ENCODE measurements at regions not wholly inside any gene's neighbourhood (a gene's known extent, or its start where the extent isn't known, plus 50 kb on each side); places are given as distances from the start of the nearest gene placed in this dataset.

DNA sequence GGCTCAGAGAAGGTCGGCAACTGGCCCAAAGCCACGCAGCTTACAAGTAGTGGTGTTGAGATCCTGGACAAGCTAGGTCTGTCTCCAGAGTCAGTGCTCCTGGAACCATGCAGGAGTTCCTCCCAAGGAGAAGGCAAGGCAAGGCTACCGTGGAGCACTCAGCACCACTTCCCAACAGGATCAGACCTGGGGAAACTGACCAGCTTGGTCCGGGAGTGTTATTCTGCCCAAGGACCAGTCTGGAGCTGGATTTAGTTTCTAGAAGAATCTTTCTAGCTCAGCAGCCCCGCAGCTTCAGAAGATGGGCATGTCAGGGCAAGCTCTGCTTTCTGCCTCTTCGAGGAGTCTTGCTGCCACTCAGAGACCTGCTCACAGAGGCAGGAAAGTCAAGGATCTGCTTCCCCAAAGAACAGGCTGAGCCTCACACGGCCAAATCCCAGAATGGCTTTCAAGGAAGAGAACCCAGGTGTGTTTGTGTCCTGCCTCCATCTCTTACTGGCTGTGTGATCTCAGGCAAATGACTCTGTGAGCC is 302.8 kb downstream of the MATN1 start:
- DNase-seq, result no peak
- WGBS, 5 donors, result 64 to 79% (median 71%) methylated on average over 7 of the region's 7 CpGs

DNA sequence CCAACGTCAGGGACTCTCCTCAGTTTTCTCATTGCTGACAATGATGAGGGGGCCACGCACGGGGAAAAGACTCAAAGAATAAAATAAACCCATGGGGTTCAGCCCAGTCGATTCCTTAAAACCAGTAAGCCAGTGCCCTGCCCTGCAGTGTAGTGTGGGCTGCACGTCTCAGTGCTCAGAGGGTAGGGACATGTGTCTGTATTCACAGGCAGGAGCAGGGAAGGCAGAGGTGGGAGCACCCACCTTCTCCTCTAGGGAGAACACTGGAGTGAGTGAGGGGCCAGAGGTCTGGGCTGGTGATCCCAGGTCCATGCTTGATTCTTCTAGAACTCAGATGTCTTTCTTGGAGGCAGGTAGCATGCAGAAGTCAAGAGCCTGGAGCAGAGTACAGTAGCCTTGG is 303.6 kb downstream of the MATN1 start:
- TF ChIP-seq POLR2AphosphoS5 (IDR thresholded peaks at IDR 0.05) (no peak), POLR2A (IDR thresholded peaks at IDR 0.05) (no peak)
- TF ChIP-seq, protein P1, sequence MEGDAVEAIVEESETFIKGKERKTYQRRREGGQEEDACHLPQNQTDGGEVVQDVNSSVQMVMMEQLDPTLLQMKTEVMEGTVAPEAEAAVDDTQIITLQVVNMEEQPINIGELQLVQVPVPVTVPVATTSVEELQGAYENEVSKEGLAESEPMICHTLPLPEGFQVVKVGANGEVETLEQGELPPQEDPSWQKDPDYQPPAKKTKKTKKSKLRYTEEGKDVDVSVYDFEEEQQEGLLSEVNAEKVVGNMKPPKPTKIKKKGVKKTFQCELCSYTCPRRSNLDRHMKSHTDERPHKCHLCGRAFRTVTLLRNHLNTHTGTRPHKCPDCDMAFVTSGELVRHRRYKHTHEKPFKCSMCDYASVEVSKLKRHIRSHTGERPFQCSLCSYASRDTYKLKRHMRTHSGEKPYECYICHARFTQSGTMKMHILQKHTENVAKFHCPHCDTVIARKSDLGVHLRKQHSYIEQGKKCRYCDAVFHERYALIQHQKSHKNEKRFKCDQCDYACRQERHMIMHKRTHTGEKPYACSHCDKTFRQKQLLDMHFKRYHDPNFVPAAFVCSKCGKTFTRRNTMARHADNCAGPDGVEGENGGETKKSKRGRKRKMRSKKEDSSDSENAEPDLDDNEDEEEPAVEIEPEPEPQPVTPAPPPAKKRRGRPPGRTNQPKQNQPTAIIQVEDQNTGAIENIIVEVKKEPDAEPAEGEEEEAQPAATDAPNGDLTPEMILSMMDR (IDR thresholded peaks at IDR 0.05 in 8 of 11, conservative IDR thresholded peaks at IDR 0.05 in 3 of 11), result no peak
- H3K27ac ChIP-seq, result no peak overlapping the region
- peaks cover 0 to 78% (median 4%) of the 10 kb centered on the region in 7 donors for H3K27me3 ChIP-seq (replicated peaks in 1 of 7)
- no peak for DNase-seq
- no peaks in the 10 kb centered on the region for H3K9me3 ChIP-seq
- no peaks in the 10 kb centered on the region for H3K4me1 ChIP-seq
- no peaks in the 10 kb centered on the region for H3K36me3 ChIP-seq
- H3K4me3 ChIP-seq, result no peak overlapping the region
- intact Hi-C loops (cut with DNase I; ENCODE audit: low total_unique reads), result no loop called here
- 66 to 77% (median 73%) methylated on average over 5 of the region's 5 CpGs for WGBS, 5 donors

More for the DNA sequence above, 302.8 kb downstream of the MATN1 start:
- Histone ChIP-seq H3K4me3 (no peak overlapping the region), H3K4me1 (no peaks in the 10 kb centered on the region), H3K9me3 (no peaks in the 10 kb centered on the region), H3K27me3 (replicated peaks in 1 of 7) (peaks cover 0 to 79% (median 4%) of the 10 kb centered on the region in 7 donors), H3K36me3 (no peaks in the 10 kb centered on the region), H3K27ac (no peak overlapping the region)
- TF ChIP-seq POLR2A (IDR thresholded peaks at IDR 0.05) (no peak), POLR2AphosphoS5 (IDR thresholded peaks at IDR 0.05) (no peak)
- TF ChIP-seq, protein P1 (IDR thresholded peaks at IDR 0.05 in 8 of 11, conservative IDR thresholded peaks at IDR 0.05 in 3 of 11), result no peak
- intact Hi-C loops (cut with DNase I; ENCODE audit: low total_unique reads), result no loop called here

DNA sequence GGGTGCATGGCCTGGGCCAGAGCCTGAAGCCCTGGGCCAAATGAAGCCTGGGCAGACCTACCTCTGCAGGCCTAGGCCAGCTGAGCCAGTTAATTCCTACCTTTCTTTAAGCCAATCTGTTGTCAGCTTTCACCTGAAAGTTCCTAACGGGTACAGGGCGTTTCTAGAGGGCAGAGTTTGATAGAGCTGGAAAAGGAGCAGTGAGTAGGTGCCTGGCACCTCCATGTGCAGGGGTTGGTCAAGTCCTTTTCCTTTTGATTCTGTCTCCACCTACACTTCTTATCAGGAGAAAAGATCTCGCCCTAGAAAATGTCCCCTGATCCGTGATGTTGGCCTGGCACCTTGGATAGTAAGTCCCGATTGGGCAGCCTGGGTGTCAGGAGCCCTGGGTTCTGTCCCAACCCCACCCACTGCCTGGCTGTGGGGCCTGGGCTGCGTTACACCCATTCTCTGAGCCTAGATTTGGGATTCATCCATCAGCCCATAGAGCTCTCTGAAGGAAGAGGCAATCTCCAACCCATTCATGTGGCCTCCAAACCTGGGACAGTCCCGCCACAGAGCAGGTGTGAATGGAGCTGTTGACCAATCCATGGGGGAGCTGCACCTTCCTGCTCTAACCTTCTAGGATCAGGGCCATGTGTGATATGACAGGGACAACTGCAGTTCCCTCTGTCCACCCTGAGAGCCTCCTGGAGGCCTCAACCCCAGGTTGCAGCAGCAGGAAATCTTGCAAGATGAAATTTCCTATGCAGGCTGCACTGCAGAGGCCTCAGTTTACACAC is 304.3 kb downstream of the MATN1 start:
- no peak overlapping the region for H3K27ac ChIP-seq
- no peaks in the 10 kb centered on the region for H3K36me3 ChIP-seq
- intact Hi-C loops (cut with DNase I; ENCODE audit: low total_unique reads), result no loop called here
- 76 to 85% (median 81%) methylated on average over 6 to 7 of the region's 7 CpGs for WGBS, 5 donors
- no peak for DNase-seq
- no peaks in the 10 kb centered on the region for H3K9me3 ChIP-seq
- peaks cover 0 to 71% (median 4%) of the 10 kb centered on the region in 7 donors for H3K27me3 ChIP-seq (replicated peaks in 1 of 7)
- H3K4me1 ChIP-seq, result no peaks in the 10 kb centered on the region
- H3K4me3 ChIP-seq, result no peak overlapping the region
- TF ChIP-seq, protein P1 (IDR thresholded peaks at IDR 0.05 in 8 of 11, conservative IDR thresholded peaks at IDR 0.05 in 3 of 11), result no peak
- no peak for TF ChIP-seq POLR2A (IDR thresholded peaks at IDR 0.05)
- TF ChIP-seq POLR2AphosphoS5 (IDR thresholded peaks at IDR 0.05), result no peak

Measured in spleen (tissue), 11 donors.